Transverse colon (tissue), 4 donors: ENCODE measurements at regions not wholly inside any gene's neighbourhood (a gene's known extent, or its start where the extent isn't known, plus 50 kb on each side); places are given as distances from the start of the nearest gene placed in this dataset.

Experiments
- CTCF ChIP-seq, 5 experiments: fragments of 200-600 bp in 3 of 5; fragments of 450-650 bp in 2 of 5; sonication (generic) in 3 of 5; IDR thresholded peaks; 1 replicate in 2 of 5; 2 replicates in 3 of 5; pipeline ENCODE4 v1.5.1; 2016 to 2017; ENCODE audit warnings: antibody characterized with exemption in 5 of 5, inconsistent platforms in 3 of 5, mild to moderate bottlenecking in 2 of 5, moderate library complexity in 1 of 5
- POLR2A ChIP-seq: fragments of 450-650 bp; IDR thresholded peaks from one replicate; pipeline ENCODE4 v1.6.1; 2016; ENCODE audit warnings: antibody characterized with exemption, mild to moderate bottlenecking, moderate library complexity
- POLR2AphosphoS5 ChIP-seq, 3 donors: sonication (generic); formaldehyde crosslinking; IDR thresholded peaks; one replicate each; pipeline ENCODE4 v1.6.1; 2016; ENCODE audit warnings: antibody characterized with exemption in 3 of 3

- TF ChIP-seq POLR2A = no peak
- TF ChIP-seq POLR2AphosphoS5 (IDR thresholded peaks at IDR 0.05) = no peak
- no peak for TF ChIP-seq CTCF (IDR thresholded peaks at IDR 0.05)
Observed at GRCh38 chr6:94570581-94570980, 1006.8 kb upstream of the MANEA start.
